Sigmoid colon (tissue), 4 donors: ENCODE measurements at regions not wholly inside any gene's neighbourhood (a gene's known extent, or its start where the extent isn't known, plus 50 kb on each side); places are given as distances from the start of the nearest gene placed in this dataset.

Source experiments
- CTCF ChIP-seq, 4 experiments: fragments of 450-650 bp in 3 of 4; fragments of 200-600 bp in 1 of 4; IDR thresholded peaks; one replicate each; pipeline ENCODE4 v1.5.1; 2016 to 2019; ENCODE audit warnings: antibody characterized with exemption in 4 of 4, mild to moderate bottlenecking in 3 of 4, moderate library complexity in 2 of 4
- EP300 ChIP-seq, 4 donors: sonication (generic); formaldehyde crosslinking; IDR thresholded peaks; one replicate each; pipeline ENCODE4 v1.6.1; 2017; ENCODE audit warnings: antibody characterized with exemption in 4 of 4
- POLR2A ChIP-seq, 2 donors: fragments of 450-650 bp; IDR thresholded peaks; one replicate each; pipeline ENCODE4 v1.6.1; 2016; ENCODE audit warnings: antibody characterized with exemption in 2 of 2, mild to moderate bottlenecking in 2 of 2, moderate library complexity in 2 of 2

GRCh38 chr13:75153386-75153785 lies 328.6 kb downstream of the TBC1D4 start:
- no peak for TF ChIP-seq EP300 (IDR thresholded peaks at IDR 0.05)
- no peak for TF ChIP-seq CTCF (IDR thresholded peaks at IDR 0.05)
- no peak for TF ChIP-seq POLR2A (IDR thresholded peaks at IDR 0.05)
